Esophagus muscularis mucosa (tissue), 4 donors: ENCODE measurements at regions not wholly inside any gene's neighbourhood (a gene's known extent, or its start where the extent isn't known, plus 50 kb on each side); places are given as distances from the start of the nearest gene placed in this dataset.

Experiments
- DNase-seq: peaks from one replicate; pipeline ENCODE4 v3.0.0-alpha.2; 2017; ENCODE audit errors: extremely low spot score
- H3K27ac ChIP-seq, 4 donors: fragments of 200-600 bp; sonication (generic); replicated peaks in 1 of 4; 1 replicate in 3 of 4; 2 replicates in 1 of 4; pipeline ENCODE4 v1.5.1; 2016 to 2019; ENCODE audit warnings: mild to moderate bottlenecking in 1 of 4
- H3K27me3 ChIP-seq, 4 donors: fragments of 200-600 bp; sonication (generic); one replicate each; pipeline versions ENCODE4 v1.5.1 to v1.6.0; 2016 to 2019
- H3K36me3 ChIP-seq, 4 donors: fragments of 200-600 bp; sonication (generic); one replicate each; pipeline ENCODE4 v1.5.1; 2016 to 2019
- H3K4me1 ChIP-seq, 4 donors: fragments of 200-600 bp; sonication (generic); one replicate each; pipeline ENCODE4 v1.5.1; 2016 to 2019
- H3K4me3 ChIP-seq, 4 donors: fragments of 200-600 bp; sonication (generic); 1 replicate in 2 of 4; 2 replicates in 2 of 4; pipeline ENCODE4 v1.5.1; 2016 to 2019; ENCODE audit warnings: mild to moderate bottlenecking in 4 of 4, moderate library complexity in 1 of 4
- H3K9me3 ChIP-seq, 4 donors: fragments of 200-600 bp; sonication (generic); 1 replicate in 3 of 4; 2 replicates in 1 of 4; pipeline ENCODE4 v1.5.1; 2016 to 2019
- EP300 ChIP-seq: sonication (generic); formaldehyde crosslinking; IDR thresholded peaks from one replicate; pipeline ENCODE4 v1.6.1; 2017; ENCODE audit warnings: antibody characterized with exemption
- POLR2A ChIP-seq: fragments of 450-650 bp; IDR thresholded peaks from one replicate; pipeline ENCODE4 v1.6.1; 2017; ENCODE audit warnings: antibody characterized with exemption, moderate library complexity, mild to moderate bottlenecking, low read depth
- POLR2AphosphoS5 ChIP-seq, 2 donors: sonication (generic); formaldehyde crosslinking; IDR thresholded peaks; one replicate each; pipeline ENCODE4 v1.6.1; 2017; ENCODE audit warnings: antibody characterized with exemption in 2 of 2
- WGBS: methylation state at CpG from one replicate; pipeline ENCODE4 v1.1.5; 2018; 5-methylcytosine and 5-hydroxymethylcytosine counted together
- intact Hi-C: fragments of 100-400 bp; cut with DNase I; formaldehyde crosslinking; loops from one replicate; pipeline ENCODE4 v1.15.1; 2023
- TF ChIP-seq, protein P1 (sequence below), 3 experiments: fragments of 200-600 bp in 2 of 3; fragments of 450-650 bp in 1 of 3; sonication (generic) in 2 of 3; IDR thresholded peaks; one replicate each; pipeline ENCODE4 v1.5.1; 2017 to 2019; ENCODE audit warnings: antibody characterized with exemption in 3 of 3, mild to moderate bottlenecking in 2 of 3, moderate library complexity in 1 of 3

DNA sequence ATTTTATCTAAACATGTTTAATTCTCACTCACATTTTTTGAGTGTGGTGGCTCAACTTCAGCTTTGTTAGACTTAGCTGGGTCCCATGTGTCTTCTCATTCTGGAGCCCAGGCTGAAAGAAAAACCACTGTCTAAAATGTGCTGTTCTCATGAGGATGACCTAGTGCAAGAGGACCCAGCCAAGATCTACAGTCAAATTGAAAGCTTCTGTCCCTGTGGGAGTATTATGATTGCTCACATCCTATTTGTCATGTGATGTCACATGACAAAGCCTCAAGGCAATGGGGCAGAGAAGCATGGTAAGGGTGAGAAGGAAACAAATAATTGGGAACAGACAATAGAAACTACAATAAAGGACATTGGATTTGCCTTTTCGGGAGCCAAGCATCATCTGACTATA lies 113.4 kb upstream of the ASTN2 start:
- no peaks in the 10 kb centered on the region for H3K36me3 ChIP-seq
- H3K4me3 ChIP-seq: no peak overlapping the region
- no peaks in the 10 kb centered on the region for H3K9me3 ChIP-seq
- H3K4me1 ChIP-seq: no peaks in the 10 kb centered on the region
- intact Hi-C loops: no loop called here
- 90% methylated on average over 1 of the region's 1 CpG for WGBS
- DNase-seq: no peak
- no peak overlapping the region for H3K27ac ChIP-seq
- H3K27me3 ChIP-seq: no peaks in the 10 kb centered on the region
- TF ChIP-seq EP300 (no peak), POLR2A (no peak), POLR2AphosphoS5 (IDR thresholded peaks at IDR 0.05) (no peak)
- TF ChIP-seq, protein P1, sequence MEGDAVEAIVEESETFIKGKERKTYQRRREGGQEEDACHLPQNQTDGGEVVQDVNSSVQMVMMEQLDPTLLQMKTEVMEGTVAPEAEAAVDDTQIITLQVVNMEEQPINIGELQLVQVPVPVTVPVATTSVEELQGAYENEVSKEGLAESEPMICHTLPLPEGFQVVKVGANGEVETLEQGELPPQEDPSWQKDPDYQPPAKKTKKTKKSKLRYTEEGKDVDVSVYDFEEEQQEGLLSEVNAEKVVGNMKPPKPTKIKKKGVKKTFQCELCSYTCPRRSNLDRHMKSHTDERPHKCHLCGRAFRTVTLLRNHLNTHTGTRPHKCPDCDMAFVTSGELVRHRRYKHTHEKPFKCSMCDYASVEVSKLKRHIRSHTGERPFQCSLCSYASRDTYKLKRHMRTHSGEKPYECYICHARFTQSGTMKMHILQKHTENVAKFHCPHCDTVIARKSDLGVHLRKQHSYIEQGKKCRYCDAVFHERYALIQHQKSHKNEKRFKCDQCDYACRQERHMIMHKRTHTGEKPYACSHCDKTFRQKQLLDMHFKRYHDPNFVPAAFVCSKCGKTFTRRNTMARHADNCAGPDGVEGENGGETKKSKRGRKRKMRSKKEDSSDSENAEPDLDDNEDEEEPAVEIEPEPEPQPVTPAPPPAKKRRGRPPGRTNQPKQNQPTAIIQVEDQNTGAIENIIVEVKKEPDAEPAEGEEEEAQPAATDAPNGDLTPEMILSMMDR (IDR thresholded peaks at IDR 0.05): no peak

DNA sequence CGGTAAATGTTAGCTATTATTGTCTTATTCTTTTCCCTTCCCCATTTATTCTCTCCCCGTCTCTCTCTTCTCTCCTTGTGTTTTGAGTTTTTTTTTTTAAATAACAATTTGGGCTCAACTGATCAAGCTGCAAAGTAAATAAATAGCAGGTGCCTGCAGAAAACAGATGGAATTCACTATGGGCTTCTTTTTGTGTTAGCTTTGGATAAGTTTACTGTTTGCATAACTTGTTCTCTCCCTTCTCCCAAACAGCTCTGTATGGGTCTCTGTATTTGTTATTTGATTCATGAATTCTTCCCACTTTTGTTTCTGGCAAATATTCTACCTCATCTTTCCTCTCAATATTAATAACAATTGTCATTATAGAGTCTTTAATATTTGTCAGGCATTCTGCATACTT lies 111.8 kb upstream of the ASTN2 start:
- H3K27ac ChIP-seq: no peak overlapping the region
- TF ChIP-seq EP300: no peak
- TF ChIP-seq, protein P1 (IDR thresholded peaks at IDR 0.05): no peak
- no peak for TF ChIP-seq POLR2AphosphoS5 (IDR thresholded peaks at IDR 0.05)
- TF ChIP-seq POLR2A: no peak
- 71% methylated on average over 2 of the region's 2 CpGs for WGBS
- intact Hi-C loops: no loop called here
- no peaks in the 10 kb centered on the region for H3K27me3 ChIP-seq
- no peak for DNase-seq
- H3K4me1 ChIP-seq: no peaks in the 10 kb centered on the region
- H3K4me3 ChIP-seq: no peak overlapping the region
- H3K36me3 ChIP-seq: no peaks in the 10 kb centered on the region
- H3K9me3 ChIP-seq: no peaks in the 10 kb centered on the region

DNA sequence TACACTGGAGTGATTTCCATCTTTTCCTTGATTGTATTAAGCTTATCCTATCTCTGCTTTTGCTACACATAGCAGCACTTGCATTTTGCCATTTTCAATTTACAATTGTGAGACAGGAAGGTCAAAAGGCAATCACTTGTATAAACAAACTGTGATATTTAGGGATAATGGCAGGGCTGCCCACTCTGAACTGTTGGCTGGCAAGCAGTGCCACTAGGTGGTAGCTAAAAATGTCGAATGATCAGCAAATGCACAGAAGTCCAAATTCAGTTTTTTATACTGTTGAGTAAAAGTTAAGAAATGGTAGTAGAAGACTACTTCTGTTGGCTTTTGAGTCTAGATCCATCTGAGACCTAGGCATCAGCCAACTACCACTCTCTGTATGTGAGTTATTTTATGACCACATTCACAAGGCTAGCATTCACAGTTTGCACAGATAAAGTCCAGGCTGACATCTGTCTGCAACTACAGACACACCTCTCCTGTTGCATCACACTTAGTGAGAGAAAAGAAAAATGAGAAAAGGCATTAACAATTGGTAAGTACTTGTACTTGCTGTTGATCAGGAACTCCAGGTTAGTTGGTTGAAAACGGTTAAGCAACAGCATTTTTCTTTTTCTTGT lies 108.8 kb upstream of the ASTN2 start:
- TF ChIP-seq, protein P1 (IDR thresholded peaks at IDR 0.05): no peak
- no peak for TF ChIP-seq POLR2A
- TF ChIP-seq EP300: no peak
- no peak for TF ChIP-seq POLR2AphosphoS5 (IDR thresholded peaks at IDR 0.05)
- Histone ChIP-seq H3K4me3 (no peak overlapping the region), H3K4me1 (no peaks in the 10 kb centered on the region), H3K9me3 (no peaks in the 10 kb centered on the region), H3K36me3 (no peaks in the 10 kb centered on the region), H3K27me3 (no peaks in the 10 kb centered on the region), H3K27ac (no peak overlapping the region)
- WGBS: 69% methylated on average over 2 of the region's 2 CpGs
- intact Hi-C loops: no loop called here
- DNase-seq: no peak

GRCh38 chr9:117521293-117521692 lies 106.4 kb upstream of the ASTN2 start:
- H3K9me3 ChIP-seq: no peaks in the 10 kb centered on the region
- DNase-seq: no peak
- no peaks in the 10 kb centered on the region for H3K4me1 ChIP-seq
- WGBS: 88% methylated on average over 4 of the region's 4 CpGs
- no peaks in the 10 kb centered on the region for H3K27me3 ChIP-seq
- intact Hi-C loops: no loop called here
- H3K4me3 ChIP-seq: no peak overlapping the region
- no peak for TF ChIP-seq POLR2A
- no peak overlapping the region for H3K27ac ChIP-seq
- no peaks in the 10 kb centered on the region for H3K36me3 ChIP-seq

DNA sequence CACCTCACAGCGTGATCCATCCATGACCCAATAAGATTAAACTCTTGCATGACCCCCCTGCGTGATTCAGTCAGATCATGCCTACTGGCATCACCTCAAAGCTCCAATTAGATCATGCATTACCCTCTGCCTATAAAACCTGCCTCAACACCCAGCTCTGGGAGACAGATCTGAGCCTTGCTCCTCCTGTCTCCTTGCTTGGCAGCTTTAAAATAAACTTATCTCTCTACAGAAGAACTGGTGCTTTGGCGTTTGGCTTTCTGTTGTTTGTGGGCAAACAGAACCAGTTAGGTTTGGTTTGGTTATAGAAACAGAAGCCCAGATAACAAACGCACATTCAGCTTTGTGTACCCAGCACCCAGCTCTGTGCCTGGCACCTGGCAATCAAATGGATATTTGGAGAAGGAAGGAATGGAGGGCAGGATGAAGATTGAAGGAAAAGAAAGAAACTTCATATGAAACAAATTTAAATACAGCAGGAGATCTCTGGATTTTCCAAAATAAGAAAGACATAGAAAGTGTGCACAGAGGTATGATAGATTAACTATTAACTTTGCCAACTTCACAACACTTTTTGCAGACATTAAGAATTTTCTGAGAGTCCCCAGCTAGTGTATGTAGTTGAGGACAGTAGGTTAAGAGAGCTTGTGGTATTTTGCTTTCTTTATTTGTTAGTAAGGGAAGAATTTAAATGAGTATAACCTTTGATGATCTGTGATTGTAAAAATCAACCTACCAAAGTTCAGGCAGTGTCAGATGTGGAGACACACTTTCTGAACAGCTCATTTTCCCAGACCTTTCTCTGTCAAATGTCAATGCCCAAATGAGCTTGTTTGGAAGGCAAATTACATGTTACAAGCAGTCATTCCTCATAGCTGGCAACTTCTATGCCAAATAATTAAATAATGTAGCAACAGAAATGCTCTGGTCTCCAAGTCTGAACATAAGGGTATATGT lies 102.1 kb upstream of the ASTN2 start:
- Histone ChIP-seq H3K27ac (no peak overlapping the region), H3K27me3 (peaks cover 0 to 4% (median 0%) of the 10 kb centered on the region in 4 donors), H3K4me3 (no peak overlapping the region), H3K9me3 (no peaks in the 10 kb centered on the region), H3K36me3 (no peaks in the 10 kb centered on the region), H3K4me1 (no peaks in the 10 kb centered on the region)
- 83% methylated on average over 4 of the region's 4 CpGs for WGBS
- intact Hi-C loops: no loop called here
- DNase-seq: no peak
- TF ChIP-seq POLR2AphosphoS5 (IDR thresholded peaks at IDR 0.05) (no peak), EP300 (no peak), POLR2A (no peak)
- TF ChIP-seq, protein P1 (IDR thresholded peaks at IDR 0.05): no peak
